Stimulated activated CD8-positive, alpha-beta memory T cell treated with anti-CD3 and anti-CD28 coated beads, Interleukin-12 subunit alpha, Interleukin-12 subunit beta, amount 100 ng/mL, for 4 hours (primary cell): ENCODE measurements at regions not wholly inside any gene's neighbourhood (a gene's known extent, or its start where the extent isn't known, plus 50 kb on each side); places are given as distances from the start of the nearest gene placed in this dataset.

ENCODE experiments used
- DNase-seq: peaks from one replicate; pipeline ENCODE4 v3.0.0-alpha.2; 2020; ENCODE audit warnings: low read depth

DNA sequence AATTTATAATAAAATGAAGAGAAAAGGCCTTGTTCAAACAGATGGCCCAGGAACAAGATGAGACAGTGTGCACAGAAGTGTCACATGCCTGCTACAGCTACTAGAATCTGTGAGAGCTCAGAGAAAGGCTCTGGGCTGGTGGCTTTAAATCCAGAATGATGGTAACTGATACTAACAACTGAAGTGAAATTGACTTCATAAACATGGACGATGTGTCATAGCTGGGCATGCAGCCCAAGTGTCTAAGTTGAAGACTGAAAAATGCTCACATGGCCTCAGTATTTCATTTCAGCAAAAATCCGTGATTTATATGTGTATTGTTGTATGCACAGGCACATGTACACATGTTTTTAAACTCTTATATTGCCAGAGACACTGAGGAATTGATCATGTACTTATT, 208.3 kb upstream of the RUNX1 start:
- no peak for DNase-seq

DNA sequence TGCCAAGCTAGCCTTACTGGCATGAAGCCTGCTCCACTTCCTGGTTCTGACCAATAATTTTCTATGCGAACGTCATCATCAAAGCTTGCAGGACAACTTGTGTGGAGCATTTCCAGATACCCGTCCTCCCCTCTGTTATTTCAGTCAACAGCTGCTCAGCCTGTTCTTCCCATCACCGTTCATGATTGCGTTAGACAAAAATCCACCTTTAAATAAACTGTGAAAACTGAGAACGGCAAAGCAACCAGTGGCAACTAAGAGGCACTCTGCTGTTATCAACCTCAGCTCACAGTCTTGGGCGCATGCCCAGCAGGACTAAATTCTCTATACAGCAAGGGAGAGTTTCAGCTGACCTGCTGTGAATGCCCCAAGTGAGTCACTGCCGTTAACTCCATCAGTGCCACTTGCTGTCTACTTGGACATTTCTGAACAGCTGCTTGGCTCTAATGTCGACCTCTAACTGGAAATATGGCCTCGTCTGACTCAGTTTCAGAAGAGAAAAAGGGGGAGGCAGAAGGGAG, 207.4 kb upstream of the RUNX1 start:
- DNase-seq, result no peak

DNA sequence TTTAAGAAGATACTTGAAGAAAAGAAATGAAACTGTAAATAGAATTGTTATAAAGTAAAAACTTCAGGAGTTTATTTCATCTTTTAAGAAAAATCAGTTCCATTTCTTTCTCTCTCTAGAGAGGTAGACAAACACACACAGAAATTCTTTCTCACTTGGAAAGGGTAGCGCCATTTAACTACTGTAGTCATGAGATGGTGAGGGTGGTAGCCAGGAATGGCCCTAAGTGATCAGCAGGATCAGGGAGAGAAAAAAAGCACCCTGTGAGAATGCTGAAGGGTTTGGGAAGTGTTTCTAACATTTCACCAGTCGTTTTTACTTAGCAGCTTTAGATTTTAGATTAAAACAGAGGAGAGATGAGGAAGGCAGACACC, 205.7 kb upstream of the RUNX1 start:
- no peak for DNase-seq

DNA sequence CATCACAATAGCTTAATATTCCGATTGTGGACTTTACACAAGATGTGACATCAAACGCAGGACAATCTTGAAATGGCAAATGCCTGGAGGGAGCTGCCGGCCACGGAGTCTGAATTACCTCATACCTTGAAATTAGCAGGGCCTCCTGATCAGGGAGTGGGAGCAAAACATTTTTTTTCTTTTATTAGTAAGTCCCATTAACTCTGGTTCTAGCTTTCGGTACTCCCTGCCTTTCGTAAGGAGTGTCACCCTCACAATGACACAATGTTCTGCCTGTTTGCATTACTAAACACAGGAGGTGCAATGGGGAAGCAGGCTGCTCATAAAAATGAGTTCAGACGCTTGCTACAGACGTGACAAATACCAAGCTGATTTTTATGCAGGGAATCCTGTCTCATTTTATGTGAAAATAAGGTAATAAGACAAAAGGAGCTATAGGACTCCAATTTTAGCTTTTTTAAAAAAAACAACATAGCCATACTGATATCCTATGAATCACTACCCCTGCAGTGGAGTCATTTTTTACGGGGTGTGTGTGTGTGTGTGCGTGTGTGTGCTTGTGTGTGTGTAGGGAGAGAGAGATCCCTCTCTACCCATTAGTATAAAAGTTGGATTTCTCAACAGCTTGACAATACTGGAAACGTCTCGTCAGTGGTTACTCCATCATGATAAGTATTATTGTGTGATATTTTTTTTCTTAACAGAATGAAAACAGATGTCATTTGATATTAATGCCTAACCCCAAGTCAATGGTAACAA, 205.1 kb upstream of the RUNX1 start:
- no peak for DNase-seq

DNA sequence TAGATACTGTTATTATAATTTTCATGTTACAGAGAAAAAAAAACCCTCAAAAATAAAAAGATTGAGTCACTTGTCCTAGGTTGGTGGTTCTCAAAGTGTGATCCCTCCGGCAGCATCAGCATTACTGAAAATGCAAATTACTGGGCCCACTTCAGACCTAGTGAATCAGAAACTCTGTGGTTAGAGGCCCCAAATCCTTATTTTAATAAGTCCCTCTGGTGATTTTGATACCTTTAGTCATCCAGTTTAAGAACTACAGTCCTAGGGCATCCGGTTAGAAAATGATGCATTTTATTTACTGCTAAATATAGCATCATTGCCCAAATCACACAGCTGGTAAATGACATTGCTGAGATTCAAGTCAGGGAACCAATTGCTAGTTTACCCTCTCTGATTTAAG, 203.7 kb upstream of the RUNX1 start:
- no peak for DNase-seq

DNA sequence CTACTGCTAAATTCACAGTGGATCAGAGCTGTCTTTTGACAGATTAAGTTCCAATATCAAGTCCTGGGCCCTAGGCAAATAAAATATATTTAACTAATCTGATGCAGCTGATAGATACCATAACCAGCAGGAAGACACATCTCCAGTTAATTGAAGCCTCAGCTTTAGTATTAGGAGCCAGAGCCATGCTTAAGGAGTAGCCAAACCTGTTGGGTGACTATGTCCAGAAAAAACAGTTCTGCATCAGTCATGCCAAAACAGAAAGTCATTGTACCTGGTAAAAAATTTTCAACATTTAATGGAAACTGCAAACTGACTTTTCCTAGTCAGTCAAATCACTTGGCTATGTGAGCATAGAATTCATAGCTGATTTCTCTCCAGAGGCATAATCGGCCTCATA, 200.5 kb upstream of the RUNX1 start:
- no peak for DNase-seq

DNA sequence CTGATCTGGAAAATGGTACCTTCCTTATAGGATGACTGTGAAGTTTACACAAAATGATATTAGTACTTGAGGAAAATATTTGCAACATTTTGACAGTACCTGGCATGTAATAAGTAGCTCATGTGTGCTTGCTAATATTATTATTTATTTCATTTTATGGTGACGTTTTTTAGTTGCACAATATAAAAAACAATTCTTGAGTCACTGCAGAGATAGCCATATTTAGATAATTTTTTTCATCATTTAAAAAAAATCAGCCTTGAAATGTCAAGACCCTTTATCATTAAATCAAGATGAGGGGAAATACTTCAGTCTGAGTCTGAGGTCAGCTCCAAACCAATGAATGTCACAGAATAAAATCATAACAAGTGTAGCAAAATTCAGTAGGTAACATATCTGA, 196.8 kb upstream of the RUNX1 start:
- no peak for DNase-seq

DNA sequence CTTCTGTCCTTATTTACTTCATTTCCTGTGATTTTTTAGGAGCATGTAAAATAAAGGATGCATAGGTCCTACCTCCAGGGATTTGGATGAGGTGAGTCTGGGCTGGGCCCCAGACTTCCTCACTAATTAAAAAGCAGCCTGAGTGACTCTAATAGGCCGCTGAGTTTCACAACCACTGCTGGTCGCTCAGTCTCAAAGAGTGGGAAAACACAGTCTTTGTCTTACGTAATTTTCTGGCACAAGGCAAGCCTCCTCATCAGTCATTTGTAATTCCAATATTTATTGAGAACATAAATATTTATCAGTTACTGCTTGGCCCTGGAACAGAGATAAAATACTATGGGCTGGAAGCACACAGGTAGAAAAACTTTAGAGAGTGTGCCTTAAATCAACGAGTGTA, 195.4 kb upstream of the RUNX1 start:
- no peak for DNase-seq

DNA sequence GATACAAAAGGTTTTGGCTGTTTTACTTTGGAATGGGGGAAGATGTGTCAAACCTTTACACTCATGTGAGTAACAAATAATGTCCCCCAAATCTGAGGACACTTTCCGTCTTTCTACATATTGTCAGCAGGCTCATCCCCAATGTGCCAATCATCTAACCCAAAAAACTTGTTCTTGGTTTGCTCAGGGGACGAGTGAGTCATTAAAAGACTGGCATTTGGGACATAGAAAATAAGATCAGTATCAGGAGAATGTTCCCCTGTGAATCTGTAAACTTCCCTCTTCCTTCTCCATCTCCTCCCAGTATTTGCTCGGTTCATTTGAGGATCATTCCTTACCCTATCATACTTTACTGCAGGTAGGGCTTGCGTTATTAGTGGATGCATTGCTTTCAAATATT, 194.1 kb upstream of the RUNX1 start:
- no peak for DNase-seq

DNA sequence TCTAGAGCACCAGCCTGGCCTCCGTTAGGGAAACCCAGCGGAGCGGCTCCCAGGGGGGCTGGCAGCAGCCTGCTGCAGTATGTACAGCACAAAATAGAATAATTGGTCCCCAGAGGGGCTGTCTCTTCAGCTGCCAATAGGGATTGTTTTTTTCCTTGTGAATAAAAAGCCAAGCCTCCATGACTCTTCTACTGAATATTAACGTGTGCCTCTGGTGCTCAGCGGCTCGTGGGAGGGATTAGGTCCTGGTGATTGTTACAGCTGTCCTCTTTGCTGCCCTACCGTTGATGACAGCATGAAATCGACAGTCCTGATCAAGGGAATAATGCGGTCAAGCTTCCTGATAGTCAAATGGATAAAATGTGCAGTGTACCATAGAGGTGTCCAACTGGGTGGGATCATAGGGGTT, 190.7 kb upstream of the RUNX1 start:
- DNase-seq, result no peak

DNA sequence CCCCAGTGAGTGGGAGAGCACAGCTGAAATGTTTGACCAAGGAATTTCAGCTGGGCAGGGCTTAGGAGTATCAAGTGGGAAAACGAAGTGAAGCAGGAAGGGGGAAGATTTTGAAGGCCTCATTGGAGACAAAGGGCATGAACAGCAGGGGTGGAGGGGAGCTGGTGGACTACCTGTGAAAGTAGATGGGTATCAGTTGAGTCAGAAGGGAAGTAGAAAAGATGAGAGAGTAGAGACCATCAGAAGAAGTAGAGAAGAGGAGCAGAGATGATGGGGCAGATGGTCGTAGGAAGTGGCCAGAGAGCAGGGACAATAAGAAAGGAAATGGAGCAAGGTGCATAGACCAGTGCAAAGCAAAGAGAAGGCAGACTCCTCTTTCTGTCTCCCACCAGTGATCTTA, 189.0 kb upstream of the RUNX1 start:
- no peak for DNase-seq

DNA sequence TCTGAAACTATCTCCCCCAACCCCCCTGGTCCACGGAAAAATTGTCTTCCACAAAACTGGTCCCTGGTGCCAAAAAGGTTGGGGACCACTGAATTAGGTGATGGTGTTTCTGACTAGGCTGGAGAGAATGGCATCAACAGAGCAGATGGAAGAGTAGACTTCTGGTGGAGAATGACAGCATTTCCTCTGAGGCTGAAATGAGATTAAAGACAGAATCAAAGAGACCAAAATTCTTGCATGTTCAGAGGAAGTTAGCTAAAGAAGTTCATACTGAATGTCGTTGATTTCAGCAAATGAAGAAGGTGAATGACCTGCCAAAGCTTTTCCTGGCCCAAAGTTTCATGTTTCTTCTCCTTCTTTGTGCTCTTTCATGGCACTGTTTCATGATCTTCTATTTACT, 188.2 kb upstream of the RUNX1 start:
- no peak for DNase-seq

DNA sequence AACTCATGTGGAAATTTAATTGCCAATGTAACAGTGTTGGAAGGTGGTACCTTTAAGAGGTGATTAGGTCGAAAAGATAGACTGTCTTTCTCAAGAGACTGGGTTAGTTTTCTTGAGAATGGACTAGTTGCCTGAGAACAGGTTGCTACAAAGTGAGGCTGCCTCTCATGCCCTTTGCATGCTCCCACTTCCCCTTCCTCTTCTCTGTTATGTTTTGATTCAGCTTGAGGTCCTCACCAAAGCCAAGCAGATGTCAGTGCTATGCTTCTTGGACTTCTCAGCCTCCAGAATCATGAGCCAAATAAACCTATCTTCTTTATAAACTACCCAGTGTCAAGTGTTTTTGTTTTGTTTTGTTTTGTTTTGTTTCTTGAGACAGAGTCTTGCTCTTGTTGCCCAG, 187.0 kb upstream of the RUNX1 start:
- no peak for DNase-seq

DNA sequence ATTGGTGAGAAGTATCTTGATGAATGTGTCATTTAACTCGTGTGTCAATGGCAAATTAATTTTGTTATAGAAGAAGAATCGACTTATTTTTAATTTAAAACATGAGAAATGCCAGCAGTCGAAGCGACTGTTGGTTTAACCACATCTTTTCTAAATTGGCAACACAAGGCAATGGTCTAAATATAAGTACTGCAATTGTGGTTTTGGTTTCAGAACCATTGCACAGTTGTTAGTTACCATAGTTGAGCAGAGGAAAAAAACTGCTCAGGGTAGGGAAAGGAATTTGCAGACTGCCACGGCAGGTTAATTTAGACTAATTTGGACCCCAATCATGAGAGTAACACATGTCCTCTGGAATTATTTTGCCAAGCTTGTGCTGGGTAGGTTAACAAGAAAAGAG, 185.6 kb upstream of the RUNX1 start:
- DNase-seq, result no peak

DNA sequence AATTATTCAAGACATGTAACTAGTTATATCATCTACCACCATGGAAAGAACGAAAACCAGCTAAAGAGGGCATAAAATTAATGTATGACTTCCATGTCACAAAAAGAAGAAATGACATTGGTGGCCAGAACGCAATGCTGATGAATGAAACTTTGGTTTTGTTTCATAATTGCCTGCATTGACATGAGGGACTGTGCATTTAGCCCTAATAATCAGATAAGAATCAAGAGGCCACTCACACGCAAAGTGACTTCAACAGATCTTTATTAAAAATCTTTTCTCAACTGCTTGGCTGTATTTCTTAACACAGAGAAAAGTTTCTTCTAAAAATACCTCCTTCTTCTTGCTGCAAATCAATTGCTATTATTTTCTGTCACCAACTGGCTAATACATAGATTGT, 184.7 kb upstream of the RUNX1 start:
- DNase-seq, result no peak

DNA sequence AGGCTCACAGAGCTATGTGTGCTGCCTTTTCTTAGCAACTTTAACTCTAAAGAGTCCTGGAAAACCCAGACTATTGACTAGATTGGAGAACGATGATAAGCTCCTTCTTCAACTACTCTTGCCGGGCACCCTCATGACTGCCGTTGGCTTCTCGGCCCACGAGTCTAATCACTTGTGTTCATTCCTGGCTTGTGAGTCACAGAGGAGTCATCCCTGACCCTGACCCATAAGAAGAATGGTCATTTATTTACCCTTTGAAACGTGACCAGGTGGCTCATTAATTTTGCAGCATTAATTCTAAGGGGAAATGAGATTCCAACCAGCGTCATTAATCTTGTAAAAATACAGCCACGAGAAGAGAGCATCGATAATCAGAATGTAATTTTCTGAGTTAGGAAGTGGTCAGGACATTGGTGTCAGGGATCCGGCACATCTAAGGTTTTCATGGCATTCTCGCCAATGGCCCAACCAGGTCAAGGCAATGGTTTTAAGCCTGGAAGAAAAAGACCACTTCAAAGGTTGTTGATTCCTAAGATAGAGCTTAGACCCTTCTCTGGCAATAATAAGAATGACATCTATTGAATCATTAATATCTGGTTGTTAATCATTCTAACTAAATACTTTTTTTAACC, 183.6 kb upstream of the RUNX1 start:
- DNase-seq, result no peak

DNA sequence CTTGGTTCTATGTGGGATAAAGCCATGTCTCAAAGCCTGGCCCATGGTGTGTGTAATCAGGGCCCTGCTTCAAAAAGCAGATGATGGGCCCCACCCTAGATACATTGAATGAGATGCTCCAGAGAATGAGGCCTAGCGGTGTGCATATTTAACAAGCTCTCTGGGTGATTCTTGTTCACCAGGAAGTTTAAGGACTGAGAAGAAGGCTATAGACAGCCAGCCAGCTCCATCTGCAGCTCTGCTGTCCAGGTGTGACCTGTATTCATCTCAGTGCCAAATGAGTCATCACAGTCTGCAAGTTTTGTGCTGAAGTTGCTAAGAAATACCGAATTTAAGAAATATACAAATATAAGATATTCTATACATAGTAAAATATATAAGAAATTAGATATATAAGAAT, 182.0 kb upstream of the RUNX1 start:
- DNase-seq, result no peak

DNA sequence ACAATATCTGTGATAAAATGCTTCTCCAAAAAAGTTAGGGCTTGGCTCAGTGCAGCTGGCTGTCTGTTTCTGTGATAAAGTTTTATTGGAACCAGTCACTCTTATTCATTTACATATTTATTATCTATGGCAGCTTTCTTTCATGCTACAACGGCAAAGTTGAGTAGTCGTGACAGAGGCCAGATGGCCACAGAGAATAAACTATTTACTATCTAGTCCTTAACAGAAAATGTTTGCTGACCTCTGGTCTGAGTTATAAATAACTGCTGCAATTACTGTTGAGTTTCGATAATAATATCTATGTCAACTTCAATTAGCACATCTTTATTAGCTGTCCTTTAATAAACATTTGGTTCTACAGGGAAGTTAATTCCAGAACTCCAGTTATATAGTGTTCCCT, 180.2 kb upstream of the RUNX1 start:
- no peak for DNase-seq

DNA sequence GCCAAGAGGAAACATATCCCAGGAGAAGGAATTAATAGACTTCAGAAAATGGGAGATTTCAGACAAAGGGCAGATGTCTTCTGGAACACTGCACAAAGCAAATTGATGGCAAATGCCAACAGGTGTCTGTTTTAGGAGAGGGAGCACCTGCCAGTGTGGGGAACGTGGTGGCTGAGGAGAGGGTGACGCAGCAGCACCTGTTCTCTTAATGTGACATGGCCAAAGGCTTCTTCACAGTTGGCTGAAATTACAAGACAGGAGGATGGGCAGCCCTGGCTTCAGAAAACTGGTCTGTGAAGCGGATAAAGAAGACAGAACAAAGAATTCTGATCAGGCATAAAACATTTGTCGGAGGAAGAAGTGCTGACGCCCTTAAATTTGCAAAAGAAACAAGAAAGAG, 178.7 kb upstream of the RUNX1 start:
- no peak for DNase-seq

DNA sequence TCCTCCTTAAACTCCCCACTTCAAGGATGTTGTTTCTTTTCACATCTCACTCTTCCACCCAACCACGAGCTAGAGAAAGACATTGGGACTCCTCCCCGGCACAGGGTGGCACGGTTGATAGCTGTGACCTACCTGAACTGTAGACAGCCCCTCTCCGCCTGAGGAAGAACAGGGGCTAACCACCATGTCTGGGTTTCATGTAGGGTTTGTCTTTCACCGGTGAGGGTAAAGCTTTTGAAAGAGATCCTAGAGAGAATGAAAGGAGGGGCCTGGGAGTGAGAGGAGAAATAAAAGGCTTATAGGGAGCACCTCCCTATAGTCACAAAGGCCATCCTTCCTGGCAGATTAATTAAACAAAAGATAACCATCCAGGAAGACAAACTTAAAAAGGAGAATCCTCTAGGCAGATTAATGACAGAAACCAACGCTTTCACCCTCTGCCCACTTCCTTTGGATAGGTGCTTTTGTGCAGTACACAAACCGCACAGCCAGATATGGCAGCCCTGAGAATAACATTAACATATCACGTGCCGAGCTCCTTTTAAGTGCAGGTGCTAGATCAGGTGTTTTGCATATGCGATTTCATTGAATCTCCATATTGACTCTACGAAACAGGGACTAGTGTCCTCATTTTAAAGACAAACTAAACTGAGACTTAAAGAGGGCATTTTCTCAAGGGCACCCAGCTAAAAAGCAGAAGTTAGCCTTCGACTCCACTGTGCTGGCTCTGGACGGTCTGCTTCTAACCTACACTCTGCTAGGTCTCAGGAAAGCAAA, 178.1 kb upstream of the RUNX1 start:
- no peak for DNase-seq

DNA sequence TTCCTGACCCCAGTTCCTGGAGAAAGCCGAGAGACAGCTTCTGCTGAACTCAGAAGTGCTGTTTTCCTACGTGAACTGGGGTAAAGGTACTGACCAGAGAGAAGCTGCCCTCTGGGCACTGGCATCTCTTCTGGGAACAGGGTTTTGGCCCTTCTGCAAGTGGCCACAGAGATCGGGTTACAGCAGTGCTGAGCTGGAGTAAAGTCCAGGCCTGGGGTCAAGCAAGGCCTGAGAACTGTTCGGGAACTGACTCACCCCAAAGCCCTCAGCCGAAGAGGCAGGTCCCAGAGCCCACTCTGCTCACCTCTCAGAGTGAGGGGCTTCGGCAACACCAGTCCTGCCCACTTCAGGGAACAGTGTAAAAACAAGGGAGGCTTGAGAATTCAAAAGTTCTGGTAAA, 177.2 kb upstream of the RUNX1 start:
- no peak for DNase-seq

DNA sequence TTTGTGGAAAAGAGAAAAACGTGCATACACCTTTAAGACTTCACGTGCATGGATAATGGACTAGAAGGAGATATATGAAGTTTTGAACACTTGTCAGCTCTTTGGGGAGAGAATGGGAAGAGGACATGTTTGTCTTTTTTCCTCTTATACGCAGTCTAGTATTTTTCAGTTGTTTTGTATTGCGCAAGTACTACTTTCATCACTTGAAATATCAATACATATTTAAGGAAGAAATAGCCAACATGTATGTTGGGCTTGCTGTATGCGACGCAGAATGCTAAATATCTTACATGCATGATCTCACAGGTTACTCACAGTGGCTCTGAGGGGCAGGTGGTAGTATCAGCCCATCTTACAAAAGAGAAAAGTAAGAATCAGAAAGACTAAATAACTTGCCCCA, 176.5 kb upstream of the RUNX1 start:
- DNase-seq, result no peak

DNA sequence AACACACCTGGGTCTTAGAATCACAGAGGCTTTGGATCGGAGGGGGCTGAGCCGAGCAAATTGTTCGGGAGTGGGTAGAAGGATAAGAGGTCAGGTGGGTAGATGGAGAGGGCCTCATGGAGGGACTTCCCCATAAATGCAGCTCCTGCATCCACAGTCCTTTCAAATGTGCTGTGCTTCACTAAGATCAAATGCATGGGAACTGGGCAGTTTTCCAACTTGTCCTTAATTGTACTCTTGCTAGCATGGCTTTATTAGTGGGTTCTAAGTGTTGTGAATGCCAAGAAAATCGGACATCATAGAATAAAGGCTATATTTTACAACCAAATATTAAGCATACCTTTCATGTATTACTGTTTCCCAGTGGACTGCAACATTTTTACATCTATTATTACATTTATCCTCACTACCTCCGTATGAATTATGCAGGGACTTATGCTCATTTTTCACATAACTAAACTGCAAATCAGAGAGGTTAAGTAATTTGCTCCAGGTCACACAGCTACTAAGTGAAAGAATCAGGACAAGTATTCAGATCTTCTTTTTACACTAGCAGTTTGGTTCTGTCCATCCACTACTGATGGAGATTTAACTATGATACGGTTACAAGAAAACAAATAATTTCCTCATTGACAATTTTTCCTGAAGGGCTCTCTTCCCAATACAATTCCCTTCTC, 174.5 kb upstream of the RUNX1 start:
- no peak for DNase-seq
